RCC 7860 (cell line): ENCODE measurements at regions not wholly inside any gene's neighbourhood (a gene's known extent, or its start where the extent isn't known, plus 50 kb on each side); places are given as distances from the start of the nearest gene placed in this dataset.
"Not testable (repeated sequence)": the region's sequence is repeated elsewhere in the genome, so short reads cannot be mapped to it uniquely, and the experiment has no call there.

Experiments
- DNase-seq: peaks from one replicate; pipeline ENCODE4 v3.0.0-alpha.2; 2015; ENCODE audit warnings: low spot score
- FAIRE-seq: peaks from 2 replicates; lab custom pipeline; 2012; peaks lifted over from hg19 to GRCh38; lab: Jason Lieb, UNC

DNA sequence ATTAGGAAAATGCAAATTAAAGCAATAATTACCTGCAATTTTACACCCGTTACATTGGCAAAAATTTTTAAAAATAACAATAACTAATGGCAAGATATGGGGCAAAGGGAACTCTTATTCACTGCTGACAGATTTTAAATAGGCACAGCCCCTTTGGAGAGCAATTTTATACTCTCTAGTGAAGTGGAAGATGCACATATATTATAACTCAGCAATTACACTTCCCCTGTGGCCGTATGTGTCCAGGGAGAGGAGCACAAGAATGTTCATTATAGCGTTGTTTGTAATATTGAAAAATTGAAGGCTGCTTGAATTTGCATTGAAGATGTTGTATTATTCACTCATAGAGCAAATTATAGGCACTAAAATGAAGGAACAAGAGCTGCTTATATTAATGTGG, 488.3 kb upstream of the ATXN7L3B start:
- DNase-seq (no peak), FAIRE-seq (no peak)

DNA sequence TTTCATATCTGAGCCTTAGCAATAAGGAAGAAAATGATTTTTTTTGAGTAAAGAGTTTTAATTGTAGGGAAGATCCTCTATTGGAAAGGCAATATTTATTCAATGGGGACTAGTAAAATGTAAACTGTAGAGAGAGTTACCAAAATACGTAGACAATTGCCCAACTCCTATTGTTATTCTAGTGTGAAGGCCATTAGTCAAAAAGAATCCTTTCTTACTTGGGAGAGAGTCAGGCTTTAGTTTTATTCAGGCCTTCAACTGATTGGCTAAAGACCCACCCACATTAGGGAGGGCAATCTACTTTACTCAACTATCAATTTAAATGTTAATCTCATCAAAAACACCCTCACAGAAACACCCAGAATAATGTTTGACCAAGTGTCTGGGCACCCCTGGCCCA, 485.8 kb upstream of the ATXN7L3B start:
- DNase-seq (no peak), FAIRE-seq (no peak)

DNA sequence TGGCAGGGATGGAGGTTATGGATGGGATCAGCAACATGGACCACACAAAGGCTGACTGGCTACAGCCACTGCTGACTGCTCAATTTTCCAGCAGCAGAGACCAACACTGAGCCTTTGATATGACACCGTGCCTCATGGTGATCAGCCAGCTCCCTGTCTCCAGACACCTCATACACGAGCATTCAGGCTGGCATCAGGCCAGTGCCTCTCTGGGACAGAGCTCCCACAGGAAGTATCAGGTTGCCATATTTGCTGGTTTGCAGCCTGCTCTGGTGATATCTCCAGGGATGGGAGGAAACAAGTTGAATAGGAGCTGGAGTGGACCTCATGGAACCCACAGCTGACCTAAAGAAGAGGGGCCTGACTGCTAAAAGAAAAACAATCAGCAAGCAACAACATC, 471.2 kb upstream of the ATXN7L3B start:
- DNase-seq: no peak
- no peak for FAIRE-seq

DNA sequence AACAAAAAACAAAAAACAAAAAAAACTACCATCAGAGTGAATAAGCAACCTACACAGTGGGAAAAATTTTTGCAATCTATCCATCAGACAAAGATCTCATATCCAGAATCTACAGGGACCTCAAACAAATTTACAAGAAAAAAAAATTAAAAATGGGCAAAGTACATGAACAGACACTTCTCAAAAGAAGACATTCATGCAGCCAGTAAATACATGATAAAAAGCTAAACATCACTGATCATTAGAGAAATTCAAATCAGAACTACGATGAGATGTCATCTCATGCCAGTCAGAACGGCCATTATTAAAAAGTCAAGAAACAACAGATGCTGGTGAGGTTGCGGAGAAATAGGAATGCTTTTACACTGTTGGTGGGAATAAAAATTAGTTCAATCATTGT, 466.5 kb upstream of the ATXN7L3B start:
- FAIRE-seq: no peak
- DNase-seq: no peak

DNA sequence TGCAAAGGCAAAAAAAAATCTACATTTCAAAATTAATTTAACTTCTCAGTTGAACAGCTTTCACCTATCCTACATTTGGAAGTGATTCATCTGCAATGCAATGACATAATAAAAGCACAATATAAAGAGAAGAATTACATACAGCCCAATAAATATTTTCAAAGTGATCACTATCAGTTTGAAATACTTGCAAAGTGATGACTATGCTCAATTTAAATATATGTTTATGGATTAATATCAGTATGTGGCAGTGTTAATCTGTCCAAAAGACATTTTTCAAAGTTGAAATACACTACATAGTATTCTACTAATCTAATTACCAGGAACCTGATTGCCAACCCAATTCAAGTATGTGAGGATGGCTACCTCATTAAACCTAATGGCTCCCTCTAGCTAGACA, 460.7 kb upstream of the ATXN7L3B start:
- DNase-seq (no peak), FAIRE-seq (no peak)

DNA sequence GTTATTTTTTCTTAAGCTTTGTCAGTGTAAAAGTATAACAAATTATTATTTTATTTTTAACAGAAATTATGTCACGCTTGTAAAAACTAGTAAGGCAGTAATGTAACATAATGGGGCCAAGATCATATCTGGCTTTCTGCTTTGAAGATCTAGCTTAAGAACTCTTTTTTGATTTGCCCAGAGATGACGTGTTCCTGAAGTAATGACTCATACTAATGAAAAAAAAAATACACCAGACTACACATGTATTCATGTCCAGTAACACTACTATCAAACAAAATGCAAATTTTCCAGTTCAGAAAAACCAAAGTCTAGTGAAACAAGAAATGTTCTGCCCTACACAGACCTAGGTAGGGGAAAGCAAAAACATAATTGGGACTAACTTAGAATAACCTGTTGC, 432.2 kb upstream of the ATXN7L3B start:
- DNase-seq: no peak
- FAIRE-seq: no peak

DNA sequence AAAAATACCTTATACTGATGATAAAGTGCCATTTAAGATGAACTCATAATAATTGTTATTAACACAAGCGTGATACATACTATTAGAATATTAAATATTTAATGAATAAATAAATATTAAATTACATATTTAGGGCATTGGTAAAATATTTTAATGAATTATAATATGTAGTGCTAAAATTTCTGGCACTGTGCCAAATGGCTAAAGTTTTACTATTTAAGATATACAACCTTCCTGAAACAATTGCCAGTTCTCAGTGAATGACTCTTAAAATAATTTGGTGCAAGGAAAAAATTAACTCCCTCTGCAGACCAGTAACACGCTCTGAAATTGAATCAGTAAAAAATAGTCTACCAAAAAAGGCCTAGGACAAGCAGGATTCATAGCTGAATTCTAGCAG, 428.9 kb upstream of the ATXN7L3B start:
- no peak for DNase-seq
- FAIRE-seq: no peak

DNA sequence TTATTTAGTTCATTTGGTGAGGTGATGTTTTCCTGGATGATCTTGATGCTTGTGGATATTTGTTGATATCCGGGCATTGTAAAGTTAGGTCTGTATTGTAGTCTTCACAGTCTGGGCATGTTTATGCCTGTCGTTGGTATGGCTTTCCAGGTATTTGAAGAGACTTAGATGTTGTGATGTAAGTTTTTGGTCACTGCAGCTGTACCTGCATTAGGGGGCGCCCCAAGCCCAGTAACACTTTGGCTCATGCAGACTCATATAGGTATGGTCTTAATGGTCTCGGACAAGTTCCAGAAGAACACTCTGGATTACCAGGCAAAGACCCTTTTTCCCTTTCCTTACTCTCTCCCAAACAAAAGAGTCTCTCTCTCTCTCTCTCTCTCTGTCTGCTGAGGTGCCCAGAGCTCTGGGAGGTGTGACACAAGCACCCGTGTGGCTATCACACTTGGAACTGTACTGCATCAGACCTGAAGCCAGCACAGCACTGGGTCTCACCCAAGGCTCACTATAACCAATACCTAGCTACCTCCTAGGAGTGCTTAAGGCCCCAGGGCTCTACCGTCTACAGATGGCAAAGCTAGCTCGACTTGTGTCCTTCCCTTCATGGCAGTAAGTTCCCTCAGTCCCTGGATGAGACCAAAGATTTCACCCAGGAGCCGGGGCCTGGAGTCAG, 425.8 kb upstream of the ATXN7L3B start:
- FAIRE-seq (no peak), DNase-seq (no peak)

DNA sequence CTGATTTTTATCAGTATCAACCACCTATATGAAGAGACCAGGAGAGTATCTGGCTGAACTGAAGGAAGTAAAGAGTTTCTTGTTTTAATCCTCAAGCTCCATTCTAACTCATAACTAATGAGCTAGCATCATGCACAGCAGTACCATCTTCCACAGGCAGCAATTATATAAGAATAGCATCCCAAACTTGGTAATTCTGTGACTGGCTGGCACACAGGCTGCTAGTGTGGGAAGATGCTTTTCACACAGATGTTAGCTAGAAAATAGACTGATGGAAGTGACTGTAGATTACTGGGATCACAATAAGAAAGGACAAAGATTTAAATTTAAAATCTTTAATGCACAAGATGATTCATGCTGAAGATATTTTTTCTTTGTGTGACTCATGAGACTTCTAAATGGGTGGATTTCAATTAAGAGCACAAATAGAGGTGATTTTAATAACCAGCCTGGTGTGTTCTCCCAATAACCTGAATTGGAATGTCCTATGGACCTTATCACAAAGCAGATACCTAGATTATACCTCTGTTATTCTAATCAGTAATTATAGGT, 417.7 kb upstream of the ATXN7L3B start:
- DNase-seq: no peak
- no peak for FAIRE-seq

DNA sequence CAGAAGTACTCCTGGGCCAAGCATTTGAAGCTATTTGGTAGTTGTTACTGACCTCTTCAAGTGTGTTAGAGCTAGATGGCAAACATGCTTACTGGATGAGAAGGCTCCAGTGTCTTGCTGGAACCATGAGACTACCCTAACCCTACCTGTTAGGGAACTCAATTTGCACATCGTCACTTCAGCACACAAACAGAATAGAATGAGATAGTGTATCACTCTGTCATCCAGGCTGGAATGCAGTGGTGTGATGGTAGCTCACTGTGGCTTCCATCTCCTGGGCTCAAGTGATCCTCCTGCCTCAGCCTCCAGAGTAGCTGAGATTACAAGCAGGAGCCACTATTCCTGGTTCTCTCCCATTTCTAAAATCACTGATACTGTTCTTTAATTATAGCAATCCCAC, 417.0 kb upstream of the ATXN7L3B start:
- no peak for DNase-seq
- no peak for FAIRE-seq

DNA sequence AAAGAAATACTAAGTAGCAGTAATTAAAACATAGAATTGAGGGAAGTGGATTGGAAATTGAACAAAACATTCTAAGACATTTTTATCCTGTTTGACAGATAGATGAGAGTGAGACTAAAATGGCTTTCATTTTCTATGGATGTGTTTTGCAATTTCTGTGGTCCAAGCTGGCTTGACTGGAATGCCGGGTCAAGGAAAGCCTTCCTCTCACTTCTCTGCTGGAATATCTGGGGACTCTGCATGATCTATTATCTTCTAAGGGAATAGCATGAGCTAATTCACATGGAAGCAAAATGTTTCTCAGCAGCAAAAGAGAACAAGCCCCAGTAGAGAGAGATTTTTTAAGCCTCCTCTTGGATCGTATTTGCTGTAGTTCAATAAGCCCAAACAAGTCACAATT, 407.9 kb upstream of the ATXN7L3B start:
- FAIRE-seq (no peak), DNase-seq (no peak)

DNA sequence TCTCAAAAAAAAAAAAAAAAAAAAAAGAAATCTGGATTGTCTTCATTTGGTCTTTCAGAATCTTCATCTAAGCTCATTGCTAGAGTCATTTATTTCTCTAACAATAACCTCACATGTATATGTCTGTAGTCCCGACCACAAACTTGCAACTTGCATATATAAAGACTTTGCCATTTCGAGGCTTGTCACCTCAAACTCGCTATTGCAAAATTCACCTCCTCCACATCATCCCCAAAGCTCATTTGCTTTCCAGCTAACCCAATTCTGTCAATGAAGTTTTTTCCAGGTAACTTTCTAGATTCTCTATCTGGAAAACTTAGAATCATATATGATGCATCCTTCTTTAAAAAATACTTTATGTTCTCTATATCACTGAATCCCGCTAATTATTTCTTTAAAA, 393.2 kb upstream of the ATXN7L3B start:
- FAIRE-seq (no peak), DNase-seq (no peak)

DNA sequence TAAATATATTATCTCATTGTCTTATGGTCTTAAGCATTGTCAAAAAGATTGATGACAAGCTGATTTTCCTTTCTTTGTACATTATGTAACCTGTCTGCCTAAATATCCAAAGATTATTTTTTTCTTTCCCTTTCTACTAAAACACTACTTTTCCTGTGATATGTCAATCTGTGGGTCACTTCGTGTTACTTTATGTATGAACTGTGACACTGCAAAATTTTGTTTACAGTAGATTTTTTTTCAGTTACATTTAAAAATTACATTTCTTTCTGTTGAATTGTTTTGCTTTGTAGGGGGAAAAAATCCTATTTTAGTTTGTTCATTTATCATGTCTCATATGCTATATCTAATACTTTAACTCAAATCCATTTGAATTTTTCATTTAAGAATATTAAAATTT, 392.3 kb upstream of the ATXN7L3B start:
- FAIRE-seq: no peak

DNA sequence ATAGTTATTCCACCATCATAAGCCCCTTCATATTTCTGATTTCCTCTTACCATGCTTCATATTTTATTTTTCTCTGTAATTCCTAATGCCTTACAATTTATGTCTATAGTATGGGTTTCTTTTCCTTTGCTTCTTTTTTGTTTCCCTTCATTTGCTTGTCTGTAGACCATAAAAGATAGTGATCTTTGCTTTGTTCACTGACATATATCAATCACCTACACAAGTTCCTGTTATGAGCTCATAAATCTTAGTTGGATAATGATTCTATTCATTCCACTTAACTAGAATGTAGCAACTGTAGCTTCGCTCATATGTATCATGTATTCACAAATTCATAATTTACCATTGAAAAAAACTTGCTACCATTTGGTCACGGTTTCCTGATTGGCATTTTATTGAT, 388.8 kb upstream of the ATXN7L3B start:
- DNase-seq (no peak), FAIRE-seq (no peak)

More for the DNA sequence above, 392.3 kb upstream of the ATXN7L3B start:
- DNase-seq: no peak

DNA sequence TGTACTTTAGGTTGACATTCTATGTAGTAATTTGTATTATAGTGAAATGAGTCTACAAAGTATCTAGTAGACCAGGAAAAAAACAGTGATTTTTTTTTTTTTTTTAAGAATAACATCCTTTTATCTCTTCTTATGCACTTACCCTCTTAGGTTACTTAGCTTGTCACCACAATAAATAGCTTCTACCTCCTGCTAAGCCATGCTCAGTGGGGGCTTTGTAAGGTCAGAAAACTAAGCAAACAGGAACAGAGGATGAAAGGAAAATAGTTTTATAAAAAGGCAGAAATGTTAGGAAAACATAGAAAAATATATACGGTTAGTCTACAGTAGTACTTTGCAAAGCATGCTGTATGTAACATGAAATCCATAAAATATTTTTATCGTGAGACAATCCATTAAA, 385.3 kb upstream of the ATXN7L3B start:
- FAIRE-seq (no peak), DNase-seq (no peak)

DNA sequence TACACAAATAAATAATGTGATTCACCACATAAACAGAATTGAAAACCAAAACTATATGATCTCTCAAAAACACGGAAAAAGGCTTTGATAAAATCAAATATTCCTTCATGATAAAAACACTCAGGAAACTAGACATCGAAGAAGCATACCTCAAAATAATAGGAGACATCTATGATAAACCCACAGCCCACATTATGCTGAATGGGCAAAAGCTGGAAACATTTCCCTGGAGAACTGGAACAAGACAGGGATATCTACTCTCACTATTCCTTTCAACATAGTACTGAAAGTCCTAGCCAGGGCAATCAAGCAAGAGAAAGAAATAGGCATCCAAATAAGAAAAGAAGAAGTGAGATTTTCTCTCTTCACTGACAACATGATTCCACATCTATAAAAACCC, 371.5 kb upstream of the ATXN7L3B start:
- DNase-seq (no peak), FAIRE-seq (no peak)

DNA sequence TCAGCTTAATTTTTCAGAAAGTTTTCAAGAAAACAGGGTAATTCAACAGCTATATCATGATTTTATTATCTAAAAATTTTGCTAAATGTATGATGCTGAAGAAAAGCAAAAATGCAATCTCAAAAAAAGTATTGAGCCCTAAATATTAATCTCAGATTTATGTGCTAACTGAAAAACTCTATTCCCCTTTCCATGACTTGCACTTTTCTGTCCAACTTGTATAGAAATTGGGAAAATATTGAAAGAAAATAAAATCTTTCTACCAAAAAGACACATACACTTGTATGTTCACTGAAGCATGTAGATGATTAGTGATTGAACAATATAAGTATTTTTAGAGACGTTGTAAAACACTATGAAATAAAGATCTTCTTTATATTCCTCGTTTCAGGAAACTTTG, 368.0 kb upstream of the ATXN7L3B start:
- FAIRE-seq: no peak
- no peak for DNase-seq

DNA sequence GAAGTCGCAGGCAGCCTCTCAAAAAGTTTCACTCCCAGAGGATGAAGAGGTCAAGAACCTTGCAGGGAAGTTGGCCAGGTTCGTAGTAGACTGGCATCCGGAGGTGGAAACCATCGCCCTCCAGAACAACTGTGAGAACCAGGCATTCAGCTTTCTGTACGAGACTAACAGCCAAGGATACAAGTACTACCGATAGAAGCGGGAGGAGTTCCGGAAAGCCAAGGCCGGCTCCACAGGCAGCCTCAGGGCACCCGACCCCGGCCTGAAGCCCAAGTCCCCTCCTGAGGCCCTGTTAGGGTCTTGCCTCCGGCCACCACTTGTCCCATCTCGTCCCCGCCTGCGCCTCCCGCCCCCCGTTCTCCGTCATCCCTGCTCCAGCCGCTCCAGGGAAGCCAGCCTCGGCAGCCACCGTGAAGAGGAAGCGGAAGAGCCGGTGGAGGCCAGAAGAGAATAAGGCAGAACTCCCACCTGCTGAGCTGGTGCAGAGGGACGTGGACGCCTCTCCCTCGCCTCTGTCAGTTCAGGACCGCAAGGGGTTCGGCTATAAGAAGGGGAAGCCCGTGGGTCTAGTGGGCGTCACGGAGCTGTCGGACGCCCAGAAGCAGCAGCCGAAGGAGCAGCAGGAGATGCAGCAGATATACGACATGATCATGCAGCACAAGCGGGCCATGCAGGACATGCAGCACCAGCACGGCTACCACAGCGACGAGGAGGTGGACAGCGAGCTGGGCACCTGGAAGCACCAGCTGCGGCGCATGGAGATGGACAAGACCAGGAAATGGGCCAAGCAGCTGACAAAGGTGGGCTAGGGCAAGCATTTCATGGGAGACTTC, 366.8 kb upstream of the ATXN7L3B start:
- DNase-seq (no peak), FAIRE-seq (no peak)

DNA sequence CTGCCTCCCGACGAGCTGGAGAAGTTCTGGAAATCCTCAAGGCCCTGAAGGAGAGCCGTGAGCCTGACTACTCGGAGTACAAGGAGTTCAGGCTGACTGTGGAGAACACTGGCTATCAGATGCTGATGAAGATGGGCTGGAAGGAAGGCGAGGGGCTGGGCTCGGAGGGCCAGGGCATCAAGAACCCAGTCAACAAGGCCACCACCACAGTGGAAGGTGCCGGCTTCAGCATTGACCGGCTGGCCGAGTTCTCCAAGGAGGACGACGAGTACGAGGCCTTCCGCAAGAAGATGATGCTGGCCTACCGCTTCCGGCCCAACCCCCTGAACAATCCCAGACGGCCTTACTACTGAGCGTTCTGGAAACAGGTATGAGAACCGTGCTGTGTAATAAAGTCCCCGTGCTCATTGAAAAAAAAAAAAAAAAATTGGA, 366.1 kb upstream of the ATXN7L3B start:
- FAIRE-seq (no peak), DNase-seq (no peak)

DNA sequence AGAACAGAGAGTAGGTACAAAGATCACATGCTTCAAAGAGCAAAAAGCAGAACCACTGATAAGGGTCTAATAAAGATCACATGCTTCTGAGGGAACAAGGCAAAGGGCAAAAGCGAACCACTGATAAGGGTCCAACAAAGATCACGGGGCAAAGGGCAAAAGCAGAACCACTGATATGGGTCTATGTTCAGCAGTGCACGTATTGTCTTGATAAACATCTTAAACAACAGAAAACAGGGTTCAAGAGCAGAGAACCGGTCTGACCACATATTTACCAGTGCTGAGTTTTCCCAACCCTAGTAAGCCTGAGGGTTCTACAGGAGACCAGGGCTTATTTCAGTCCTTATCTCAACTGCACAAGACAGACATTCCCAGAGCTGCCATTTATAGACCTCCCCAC, 362.7 kb upstream of the ATXN7L3B start:
- not testable (repeated sequence) for FAIRE-seq, DNase-seq

DNA sequence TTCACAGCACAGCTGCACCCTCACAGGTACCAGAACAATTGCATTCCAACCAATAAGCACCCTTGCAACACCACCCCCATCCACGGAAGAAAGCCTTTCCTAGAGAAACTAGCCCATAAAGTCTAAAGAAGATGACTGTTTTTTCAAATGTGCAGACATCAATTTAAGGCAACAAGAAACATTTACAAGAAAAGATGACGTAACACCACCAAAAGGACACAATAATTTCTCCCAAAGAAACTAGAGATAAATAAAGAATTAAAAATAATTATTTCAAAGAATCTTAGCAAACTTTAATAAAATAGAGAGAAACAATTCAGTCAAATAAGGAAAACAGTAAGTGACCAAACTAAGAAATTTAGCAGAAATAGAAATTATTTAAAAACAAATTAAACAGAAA, 352.3 kb upstream of the ATXN7L3B start:
- no peak for DNase-seq
- FAIRE-seq: no peak

DNA sequence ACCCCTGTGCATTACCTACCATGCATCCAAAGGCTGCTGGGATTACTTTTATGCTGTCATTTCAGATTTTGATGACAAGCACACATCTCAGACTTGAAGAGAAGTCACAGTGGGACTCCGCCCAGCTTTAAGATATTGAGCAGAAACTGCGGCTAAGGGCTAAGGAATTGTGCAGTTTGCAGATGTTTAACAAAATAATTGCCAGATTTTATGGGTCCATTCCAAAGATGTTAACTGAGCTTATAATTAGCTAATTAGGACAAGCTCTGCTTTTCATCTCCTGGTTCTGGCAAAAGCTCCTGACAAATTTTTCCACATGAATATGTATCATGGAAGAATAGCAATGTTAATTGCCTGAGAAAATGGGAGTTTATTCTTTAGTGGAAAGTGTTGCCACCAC, 344.4 kb upstream of the ATXN7L3B start:
- no peak for DNase-seq
- no peak for FAIRE-seq
